ENCODE measurements at regions not wholly inside any gene's neighbourhood (a gene's known extent, or its start where the extent isn't known, plus 50 kb on each side); places are given as distances from the start of the nearest gene placed in this dataset.

- TF ChIP-seq, protein P1, sequence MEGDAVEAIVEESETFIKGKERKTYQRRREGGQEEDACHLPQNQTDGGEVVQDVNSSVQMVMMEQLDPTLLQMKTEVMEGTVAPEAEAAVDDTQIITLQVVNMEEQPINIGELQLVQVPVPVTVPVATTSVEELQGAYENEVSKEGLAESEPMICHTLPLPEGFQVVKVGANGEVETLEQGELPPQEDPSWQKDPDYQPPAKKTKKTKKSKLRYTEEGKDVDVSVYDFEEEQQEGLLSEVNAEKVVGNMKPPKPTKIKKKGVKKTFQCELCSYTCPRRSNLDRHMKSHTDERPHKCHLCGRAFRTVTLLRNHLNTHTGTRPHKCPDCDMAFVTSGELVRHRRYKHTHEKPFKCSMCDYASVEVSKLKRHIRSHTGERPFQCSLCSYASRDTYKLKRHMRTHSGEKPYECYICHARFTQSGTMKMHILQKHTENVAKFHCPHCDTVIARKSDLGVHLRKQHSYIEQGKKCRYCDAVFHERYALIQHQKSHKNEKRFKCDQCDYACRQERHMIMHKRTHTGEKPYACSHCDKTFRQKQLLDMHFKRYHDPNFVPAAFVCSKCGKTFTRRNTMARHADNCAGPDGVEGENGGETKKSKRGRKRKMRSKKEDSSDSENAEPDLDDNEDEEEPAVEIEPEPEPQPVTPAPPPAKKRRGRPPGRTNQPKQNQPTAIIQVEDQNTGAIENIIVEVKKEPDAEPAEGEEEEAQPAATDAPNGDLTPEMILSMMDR (IDR thresholded peaks at IDR 0.05): no peak
- no peak for TF ChIP-seq POLR2A (IDR thresholded peaks at IDR 0.05)
These were observed 305.7 kb upstream of the TNP1 start for GRCh38 chr2:217165547-217165946.
